ENCODE measurements at regions not wholly inside any gene's neighbourhood (a gene's known extent, or its start where the extent isn't known, plus 50 kb on each side); places are given as distances from the start of the nearest gene placed in this dataset.

DNA sequence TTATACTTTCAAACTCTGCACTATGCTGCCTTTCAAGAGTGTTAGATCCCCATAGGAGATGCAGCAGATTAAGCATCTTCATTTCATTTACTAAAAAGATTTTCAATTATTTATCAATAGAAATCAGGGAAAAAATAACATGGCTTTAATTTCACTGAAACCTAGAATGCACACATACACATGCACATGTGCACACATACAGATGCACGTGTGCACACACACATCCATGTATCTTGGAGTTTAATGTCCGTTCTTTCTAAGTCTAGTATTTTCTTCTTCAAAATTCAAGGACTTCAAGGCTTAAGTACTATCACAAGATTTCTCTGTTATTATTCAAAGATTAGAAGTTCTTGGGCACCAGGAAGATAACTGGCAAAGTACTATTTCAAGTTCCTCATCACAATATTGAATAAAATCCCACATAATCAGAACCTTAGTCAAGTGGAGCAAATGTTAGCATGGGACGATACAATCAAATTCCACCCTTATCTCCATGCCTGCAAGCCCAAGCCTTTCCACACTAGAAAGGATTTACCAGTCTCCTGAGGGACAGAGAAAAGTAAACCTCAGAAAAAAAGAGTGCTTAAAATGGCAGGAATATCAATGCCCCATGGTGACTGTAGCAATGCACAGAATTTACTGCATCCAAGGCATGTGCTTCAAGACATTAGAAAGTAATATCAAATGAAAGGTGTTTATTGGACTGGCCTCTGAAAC is 494.4 kb downstream of the XPNPEP1 start:
- H3K4me3 ChIP-seq (ENCODE audit: low read depth, low read length), result no peak overlapping the region
- no peak for DNase-seq (ENCODE audit: low read depth)

DNA sequence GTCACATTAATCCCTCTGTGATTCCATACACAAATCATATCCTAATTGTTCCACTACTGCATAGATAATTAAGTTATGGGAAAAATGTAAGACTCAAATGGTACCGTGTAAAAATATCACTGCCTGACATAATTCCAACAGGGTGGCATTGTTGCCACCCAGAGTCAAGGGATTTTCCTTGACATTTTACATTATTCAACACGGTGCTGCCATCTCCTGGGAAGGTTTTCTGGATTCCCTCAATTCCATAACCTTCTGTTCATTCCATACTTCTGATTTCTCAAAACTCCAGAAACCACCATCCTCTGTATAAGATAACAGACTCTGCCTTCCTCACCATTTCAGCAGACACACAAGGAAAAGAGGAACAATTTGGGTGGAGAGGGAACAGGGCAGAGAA is 495.9 kb downstream of the XPNPEP1 start:
- peak; percentile 27 for DNase-seq (ENCODE audit: low read depth)
- TF ChIP-seq, protein P1, sequence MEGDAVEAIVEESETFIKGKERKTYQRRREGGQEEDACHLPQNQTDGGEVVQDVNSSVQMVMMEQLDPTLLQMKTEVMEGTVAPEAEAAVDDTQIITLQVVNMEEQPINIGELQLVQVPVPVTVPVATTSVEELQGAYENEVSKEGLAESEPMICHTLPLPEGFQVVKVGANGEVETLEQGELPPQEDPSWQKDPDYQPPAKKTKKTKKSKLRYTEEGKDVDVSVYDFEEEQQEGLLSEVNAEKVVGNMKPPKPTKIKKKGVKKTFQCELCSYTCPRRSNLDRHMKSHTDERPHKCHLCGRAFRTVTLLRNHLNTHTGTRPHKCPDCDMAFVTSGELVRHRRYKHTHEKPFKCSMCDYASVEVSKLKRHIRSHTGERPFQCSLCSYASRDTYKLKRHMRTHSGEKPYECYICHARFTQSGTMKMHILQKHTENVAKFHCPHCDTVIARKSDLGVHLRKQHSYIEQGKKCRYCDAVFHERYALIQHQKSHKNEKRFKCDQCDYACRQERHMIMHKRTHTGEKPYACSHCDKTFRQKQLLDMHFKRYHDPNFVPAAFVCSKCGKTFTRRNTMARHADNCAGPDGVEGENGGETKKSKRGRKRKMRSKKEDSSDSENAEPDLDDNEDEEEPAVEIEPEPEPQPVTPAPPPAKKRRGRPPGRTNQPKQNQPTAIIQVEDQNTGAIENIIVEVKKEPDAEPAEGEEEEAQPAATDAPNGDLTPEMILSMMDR (IDR thresholded peaks at IDR 0.05; ENCODE audit: insufficient read depth, low read depth, low read length), result peak; percentile 50
- H3K4me3 ChIP-seq (ENCODE audit: low read depth, low read length), result no peak overlapping the region

More for the DNA sequence above, 494.4 kb downstream of the XPNPEP1 start:
- TF ChIP-seq, protein P1 (IDR thresholded peaks at IDR 0.05; ENCODE audit: insufficient read depth, low read depth, low read length), result no peak

- H3K4me3 ChIP-seq (ENCODE audit: low read depth, low read length), result no peak overlapping the region
- TF ChIP-seq, protein P1 (IDR thresholded peaks at IDR 0.05; ENCODE audit: insufficient read depth, low read depth, low read length), result no peak
- DNase-seq (ENCODE audit: low read depth), result no peak
Measured at GRCh38 chr10:109426987-109427386, 496.3 kb downstream of the XPNPEP1 start.

- no peak overlapping the region for H3K4me3 ChIP-seq (ENCODE audit: low read depth, low read length)
- TF ChIP-seq, protein P1 (IDR thresholded peaks at IDR 0.05; ENCODE audit: insufficient read depth, low read depth, low read length), result no peak
- DNase-seq (ENCODE audit: low read depth), result no peak
Measured at GRCh38 chr10:109418795-109419194, 504.5 kb downstream of the XPNPEP1 start.

GRCh38 chr10:109417803-109418202 is 505.5 kb downstream of the XPNPEP1 start:
- TF ChIP-seq, protein P1 (IDR thresholded peaks at IDR 0.05; ENCODE audit: insufficient read depth, low read depth, low read length), result no peak
- no peak for DNase-seq (ENCODE audit: low read depth)
- H3K4me3 ChIP-seq (ENCODE audit: low read depth, low read length), result no peak overlapping the region

- H3K4me3 ChIP-seq (ENCODE audit: low read depth, low read length), result no peak overlapping the region
- DNase-seq (ENCODE audit: low read depth), result no peak
- TF ChIP-seq, protein P1 (IDR thresholded peaks at IDR 0.05; ENCODE audit: insufficient read depth, low read depth, low read length), result no peak
Measured at GRCh38 chr10:109412353-109412752, 511.0 kb downstream of the XPNPEP1 start.

DNA sequence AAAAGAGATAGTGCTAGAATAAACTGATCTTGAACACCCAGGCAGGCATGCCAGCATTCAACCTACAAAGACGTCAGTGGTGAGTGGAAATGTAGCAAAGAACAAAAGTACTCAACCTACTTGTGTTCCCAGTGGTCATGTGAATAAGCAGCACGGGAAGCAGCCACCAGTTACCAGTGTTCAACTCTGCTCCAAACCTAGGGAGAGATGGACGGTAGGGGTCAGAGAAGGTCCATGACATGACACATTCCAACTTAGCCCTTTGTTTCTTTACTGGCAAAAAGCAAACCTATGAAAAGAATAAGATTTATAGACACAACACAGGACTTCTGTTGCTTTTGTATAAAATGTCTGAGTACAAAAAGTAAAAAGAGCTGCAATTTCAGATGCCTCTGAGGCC is 511.4 kb downstream of the XPNPEP1 start:
- TF ChIP-seq, protein P1 (IDR thresholded peaks at IDR 0.05; ENCODE audit: insufficient read depth, low read depth, low read length), result no peak
- no peak overlapping the region for H3K4me3 ChIP-seq (ENCODE audit: low read depth, low read length)
- peak; percentile 22 for DNase-seq (ENCODE audit: low read depth)

Data from fibroblast of villous mesenchyme (primary cell).